ENCODE measurements at regions not wholly inside any gene's neighbourhood (a gene's known extent, or its start where the extent isn't known, plus 50 kb on each side); places are given as distances from the start of the nearest gene placed in this dataset.

DNA sequence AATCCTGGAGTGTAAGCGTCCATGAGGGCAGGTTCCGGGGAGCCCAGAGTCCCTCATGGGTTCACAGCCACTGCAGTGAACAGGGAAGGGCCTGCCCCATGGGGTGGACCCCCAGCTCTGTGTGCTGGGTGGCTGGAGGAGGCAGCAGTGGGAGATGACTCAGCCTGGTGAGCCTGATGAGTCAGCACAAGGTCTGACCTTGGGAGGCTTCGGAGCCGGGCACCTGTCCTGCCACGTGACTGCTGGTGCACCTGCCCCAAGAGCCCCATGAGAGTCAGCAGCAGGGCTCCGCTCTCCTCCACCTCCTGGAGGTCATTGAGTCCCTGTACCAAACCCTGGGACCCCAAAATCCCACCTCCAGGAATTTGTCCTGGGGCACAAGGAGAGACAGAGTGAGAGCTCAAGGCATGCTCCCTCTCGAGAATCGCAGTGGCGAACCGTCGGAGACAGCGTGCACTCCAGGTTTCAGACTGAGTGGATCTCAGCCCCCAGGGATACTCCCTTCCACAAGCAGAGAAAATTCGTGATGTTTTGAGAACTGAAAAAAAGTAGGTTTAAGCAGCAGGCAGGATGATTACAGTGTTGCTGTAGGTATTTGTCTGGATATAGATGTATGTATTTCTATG is 1221.7 kb downstream of the BRD1 start:
- TF ChIP-seq, protein P1, sequence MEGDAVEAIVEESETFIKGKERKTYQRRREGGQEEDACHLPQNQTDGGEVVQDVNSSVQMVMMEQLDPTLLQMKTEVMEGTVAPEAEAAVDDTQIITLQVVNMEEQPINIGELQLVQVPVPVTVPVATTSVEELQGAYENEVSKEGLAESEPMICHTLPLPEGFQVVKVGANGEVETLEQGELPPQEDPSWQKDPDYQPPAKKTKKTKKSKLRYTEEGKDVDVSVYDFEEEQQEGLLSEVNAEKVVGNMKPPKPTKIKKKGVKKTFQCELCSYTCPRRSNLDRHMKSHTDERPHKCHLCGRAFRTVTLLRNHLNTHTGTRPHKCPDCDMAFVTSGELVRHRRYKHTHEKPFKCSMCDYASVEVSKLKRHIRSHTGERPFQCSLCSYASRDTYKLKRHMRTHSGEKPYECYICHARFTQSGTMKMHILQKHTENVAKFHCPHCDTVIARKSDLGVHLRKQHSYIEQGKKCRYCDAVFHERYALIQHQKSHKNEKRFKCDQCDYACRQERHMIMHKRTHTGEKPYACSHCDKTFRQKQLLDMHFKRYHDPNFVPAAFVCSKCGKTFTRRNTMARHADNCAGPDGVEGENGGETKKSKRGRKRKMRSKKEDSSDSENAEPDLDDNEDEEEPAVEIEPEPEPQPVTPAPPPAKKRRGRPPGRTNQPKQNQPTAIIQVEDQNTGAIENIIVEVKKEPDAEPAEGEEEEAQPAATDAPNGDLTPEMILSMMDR (IDR thresholded peaks at IDR 0.05), result no peak
- no peak for TF ChIP-seq POLR2A (IDR thresholded peaks at IDR 0.05)
- Histone ChIP-seq H3K4me1 (no peaks in the 10 kb centered on the region), H3K27ac (no peak overlapping the region), H3K27me3 (peaks cover 0 to 5% (median 0%) of the 10 kb centered on the region in 4 donors), H3K36me3 (no peaks in the 10 kb centered on the region), H3K9me3 (no peaks in the 10 kb centered on the region), H3K4me3 (no peak overlapping the region)
- no peak for DNase-seq
- WGBS, 2 donors, result 84% methylated on average over 7 of the region's 13 CpGs; no CpG with 5 or more reads in 1 of the 2 donors
- intact Hi-C loops (cut with DNase I), result no loop called here

DNA sequence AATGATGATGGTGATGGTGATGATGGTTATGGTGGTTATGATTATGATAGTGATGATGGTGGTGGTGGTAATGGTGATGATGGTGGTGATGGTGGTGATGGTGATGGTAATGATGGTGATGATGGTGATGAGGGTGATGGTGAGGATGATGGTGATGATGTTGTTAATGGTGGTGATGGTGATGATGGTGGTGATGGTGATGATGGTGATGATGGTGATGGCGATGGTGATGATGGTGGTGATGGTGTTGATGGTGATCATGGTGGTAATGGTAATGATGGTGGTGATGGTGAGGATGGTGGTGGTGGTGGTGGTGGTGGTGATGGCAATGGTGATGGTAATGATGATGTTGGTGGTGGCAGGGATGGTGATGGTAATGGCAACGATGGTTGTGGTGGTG is 1222.5 kb downstream of the BRD1 start:
- 81 to 96% methylated on average over 2 of the region's 2 CpGs for WGBS, 2 donors
- Histone ChIP-seq H3K27ac (no peak overlapping the region), H3K27me3 (peaks cover 0 to 5% (median 0%) of the 10 kb centered on the region in 4 donors), H3K36me3 (no peaks in the 10 kb centered on the region), H3K9me3 (no peaks in the 10 kb centered on the region), H3K4me1 (no peaks in the 10 kb centered on the region), H3K4me3 (no peak overlapping the region)
- no peak for TF ChIP-seq POLR2A (IDR thresholded peaks at IDR 0.05)
- TF ChIP-seq, protein P1 (IDR thresholded peaks at IDR 0.05), result no peak
- DNase-seq, result no peak
- intact Hi-C loops (cut with DNase I), result no loop called here

DNA sequence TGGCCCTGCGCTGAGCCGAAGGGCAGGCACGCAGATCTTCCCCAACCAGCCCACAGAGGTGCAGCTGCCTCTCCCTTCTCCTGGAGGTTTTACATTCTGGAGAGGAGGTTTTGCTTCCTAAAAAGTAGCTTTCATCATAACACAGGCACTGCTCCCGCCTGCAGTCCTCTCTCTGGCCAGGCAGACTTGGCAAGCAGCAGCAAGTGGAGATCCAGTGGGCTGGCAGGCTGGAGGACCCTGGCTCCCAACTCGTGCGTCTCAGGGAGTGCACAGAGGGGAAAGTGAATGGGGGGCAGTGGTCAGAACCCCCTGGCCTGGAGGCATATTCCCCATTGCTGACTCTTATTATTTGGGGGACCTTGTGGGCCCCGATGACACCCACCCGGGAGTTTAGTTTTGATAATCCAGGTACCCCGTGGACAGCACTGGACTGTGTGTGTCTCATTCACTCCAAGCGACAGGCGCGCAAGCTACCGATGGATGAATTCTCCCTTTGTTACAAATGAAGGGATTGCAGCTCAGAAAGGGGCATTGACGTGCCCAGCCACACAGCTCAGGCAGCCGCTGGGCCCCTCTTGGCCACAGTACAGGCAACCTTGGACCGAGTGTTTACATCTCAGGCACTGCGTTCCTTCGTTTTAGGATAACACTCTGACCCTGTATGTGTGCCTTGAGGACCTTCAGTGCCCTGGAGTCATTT is 1223.9 kb downstream of the BRD1 start:
- H3K27ac ChIP-seq, result no peak overlapping the region
- TF ChIP-seq, protein P1 (IDR thresholded peaks at IDR 0.05), result no peak
- no peak for TF ChIP-seq POLR2A (IDR thresholded peaks at IDR 0.05)
- intact Hi-C loops (cut with DNase I), result no loop called here
- 84% methylated on average over 13 of the region's 18 CpGs; no CpG with 5 or more reads in 1 of the 2 donors for WGBS, 2 donors
- H3K4me1 ChIP-seq, result no peaks in the 10 kb centered on the region
- H3K36me3 ChIP-seq, result no peaks in the 10 kb centered on the region
- H3K4me3 ChIP-seq, result no peak overlapping the region
- no peak for DNase-seq
- H3K9me3 ChIP-seq, result no peaks in the 10 kb centered on the region
- H3K27me3 ChIP-seq, result peaks cover 0 to 5% (median 0%) of the 10 kb centered on the region in 4 donors

DNA sequence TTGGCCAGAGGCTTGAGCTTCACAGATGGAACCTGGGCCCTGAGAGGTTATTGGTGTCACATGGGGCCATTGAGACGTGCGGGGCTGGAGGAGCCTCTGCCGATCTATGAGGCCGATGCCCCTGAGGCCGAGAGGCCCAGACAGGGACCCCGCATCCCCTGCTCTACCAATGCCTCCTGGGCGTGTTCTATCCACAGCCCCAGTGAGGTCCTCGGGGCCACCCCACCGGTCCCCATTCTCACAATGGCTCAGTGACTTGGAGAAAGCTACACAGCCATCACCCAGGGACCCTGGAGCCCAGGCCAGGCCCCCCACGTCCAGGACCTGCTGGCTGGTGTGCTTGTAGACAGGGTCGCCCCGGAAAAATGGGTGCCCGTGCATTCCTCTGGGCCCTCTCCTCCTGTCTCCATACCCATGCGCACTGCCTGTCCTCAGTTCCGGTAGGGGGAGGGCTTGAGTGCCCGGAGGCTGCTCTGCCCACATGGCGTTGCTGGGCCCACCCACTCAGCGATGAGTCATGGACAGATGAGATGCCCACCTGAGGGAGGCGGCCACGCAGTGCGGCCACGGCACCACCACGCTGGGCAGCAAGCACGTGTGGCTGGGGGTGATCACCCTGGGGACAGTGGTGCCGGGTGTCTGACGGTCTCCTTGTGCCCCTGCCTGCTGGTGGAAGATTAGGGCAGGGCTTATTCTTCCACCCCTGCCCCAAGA is 1224.7 kb downstream of the BRD1 start:
- Histone ChIP-seq H3K27ac (no peak overlapping the region), H3K4me1 (no peaks in the 10 kb centered on the region), H3K9me3 (no peaks in the 10 kb centered on the region), H3K27me3 (peaks cover 0 to 5% (median 0%) of the 10 kb centered on the region in 4 donors), H3K4me3 (no peak overlapping the region), H3K36me3 (no peaks in the 10 kb centered on the region)
- TF ChIP-seq, protein P1 (IDR thresholded peaks at IDR 0.05), result no peak
- intact Hi-C loops (cut with DNase I), result no loop called here
- WGBS, 2 donors, result 91% methylated on average over 4 of the region's 26 CpGs; no CpG with 5 or more reads in 1 of the 2 donors
- no peak for DNase-seq

DNA sequence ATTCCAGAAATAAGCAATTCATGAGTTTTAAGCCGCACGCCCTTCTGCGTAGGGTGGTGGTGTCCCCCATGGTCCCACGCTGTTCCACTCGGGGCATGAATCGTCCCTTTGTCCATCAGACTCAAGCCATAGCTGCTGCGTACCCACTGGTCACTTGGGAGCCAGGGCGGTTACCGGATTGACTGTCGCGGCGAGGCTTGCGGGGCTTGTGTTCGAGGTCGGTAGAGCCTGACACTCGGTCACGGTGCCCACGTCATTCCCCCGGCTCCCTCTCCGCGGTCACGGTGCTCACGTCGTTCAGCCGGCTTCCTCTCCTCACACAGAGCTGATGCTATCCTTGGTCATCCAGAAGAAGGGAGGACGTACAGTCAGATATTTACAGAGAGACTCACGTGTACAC is 1227.0 kb downstream of the BRD1 start:
- Histone ChIP-seq H3K4me1 (no peaks in the 10 kb centered on the region), H3K27me3 (peaks cover 0 to 5% (median 0%) of the 10 kb centered on the region in 4 donors), H3K9me3 (no peaks in the 10 kb centered on the region), H3K4me3 (no peak overlapping the region), H3K27ac (no peak overlapping the region), H3K36me3 (no peaks in the 10 kb centered on the region)
- TF ChIP-seq, protein P1 (IDR thresholded peaks at IDR 0.05), result no peak
- TF ChIP-seq POLR2A (IDR thresholded peaks at IDR 0.05), result no peak
- intact Hi-C loops (cut with DNase I), result no loop called here
- 84 to 85% methylated on average over 14 to 19 of the region's 27 CpGs for WGBS, 2 donors
- DNase-seq, result no peak

All from esophagus squamous epithelium (tissue), 5 donors.